HG02678 (cell line): ENCODE measurements at regions not wholly inside any gene's neighbourhood (a gene's known extent, or its start where the extent isn't known, plus 50 kb on each side); places are given as distances from the start of the nearest gene placed in this dataset.

Experiments used
- ATAC-seq: cut with Tn5 transposase; IDR thresholded peaks from one replicate; pipeline ENCODE4 v1.9.1; 2021; ENCODE audit warnings: mild to moderate bottlenecking, moderate library complexity; ENCODE audit not compliant: unreplicated experiment

- ATAC-seq = no peak
Measured at GRCh38 chr3:150306083-150306482, 102.0 kb upstream of the TSC22D2 start.

DNA sequence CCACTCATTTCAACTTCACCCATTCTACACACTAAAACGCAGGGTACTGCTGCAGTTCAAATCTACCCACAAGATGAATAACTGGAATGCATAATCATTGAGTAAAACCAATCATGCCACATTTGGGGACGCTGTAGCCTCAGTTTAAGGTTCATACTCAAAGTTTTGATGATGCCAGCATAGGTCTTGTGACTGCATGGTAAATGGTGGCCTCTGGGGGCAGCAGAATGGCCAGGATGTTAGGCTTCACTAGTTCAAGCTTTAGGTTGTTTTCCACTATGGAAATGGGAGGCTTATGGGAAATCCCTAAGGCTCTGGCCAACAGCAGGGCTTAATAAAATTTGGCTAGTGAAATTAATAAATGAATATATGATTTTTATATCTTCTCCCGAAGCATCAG is 104.3 kb upstream of the TSC22D2 start:
- peak; percentile 59 for ATAC-seq

- ATAC-seq = no peak
Measured at GRCh38 chr3:150302246-150302645, 105.9 kb upstream of the TSC22D2 start.

GRCh38 chr3:150300852-150301517 is 107.1 kb upstream of the TSC22D2 start:
- ATAC-seq = no peak

DNA sequence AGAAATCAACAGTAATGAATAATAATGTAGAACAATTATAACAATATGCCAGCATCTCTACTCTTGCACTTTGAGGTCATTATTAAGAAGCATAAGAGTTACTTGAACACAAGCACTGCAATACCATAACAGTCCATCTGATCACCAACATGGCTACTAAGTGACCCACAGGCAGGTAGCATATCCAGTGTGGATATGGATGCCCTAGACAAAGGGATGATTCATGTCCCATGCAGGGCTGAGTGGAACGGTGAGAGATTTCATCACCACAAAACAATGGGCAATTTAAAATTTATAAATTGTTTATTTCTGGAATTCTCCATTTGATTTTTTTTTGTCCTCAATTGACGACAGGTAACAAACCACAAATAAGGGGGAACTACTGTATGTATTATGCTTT is 107.7 kb upstream of the TSC22D2 start:
- no peak for ATAC-seq

- ATAC-seq = no peak
Measured at GRCh38 chr3:150299201-150299600, 108.9 kb upstream of the TSC22D2 start.

DNA sequence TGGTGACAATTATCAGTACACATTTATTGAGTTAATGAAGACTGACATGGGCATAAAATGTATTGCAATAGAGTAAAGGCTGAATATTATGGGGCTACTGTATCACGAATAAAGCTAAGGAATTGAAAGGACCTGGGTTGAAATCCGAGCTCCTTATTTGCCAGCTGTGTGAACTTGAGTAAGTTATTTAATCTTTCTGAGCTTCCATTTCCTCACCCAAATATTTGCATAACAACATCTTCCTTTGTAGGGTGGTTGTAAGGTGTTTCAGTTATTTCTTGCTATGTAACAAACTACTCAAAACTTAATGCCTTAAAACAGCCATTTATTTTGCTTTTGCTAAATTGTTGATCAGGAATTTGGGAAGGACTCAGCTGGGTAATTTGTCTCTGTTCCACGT is 111.1 kb upstream of the TSC22D2 start:
- ATAC-seq = no peak

GRCh38 chr3:150296123-150296735 is 111.9 kb upstream of the TSC22D2 start:
- ATAC-seq = no peak

- no peak for ATAC-seq
Measured at GRCh38 chr3:150293401-150294001, 114.6 kb upstream of the TSC22D2 start.

DNA sequence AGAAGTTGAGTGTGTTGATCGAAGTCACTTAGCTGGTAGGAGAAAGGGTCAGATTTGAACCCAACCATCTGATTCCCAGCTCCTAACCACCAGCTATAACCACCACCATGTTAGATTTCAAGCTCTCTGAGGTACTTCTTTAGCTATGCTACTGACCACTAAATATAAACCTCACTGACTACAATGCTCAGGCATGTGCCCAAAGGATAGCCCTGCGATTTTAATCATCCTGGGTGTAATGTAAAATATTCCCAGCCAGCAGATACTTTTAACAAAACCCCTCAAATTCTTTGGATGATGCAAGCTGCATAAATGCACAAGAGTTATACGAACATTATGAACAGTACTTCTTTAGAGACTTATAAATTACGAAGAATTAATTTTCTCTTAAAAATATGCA is 115.2 kb upstream of the TSC22D2 start:
- no peak for ATAC-seq

DNA sequence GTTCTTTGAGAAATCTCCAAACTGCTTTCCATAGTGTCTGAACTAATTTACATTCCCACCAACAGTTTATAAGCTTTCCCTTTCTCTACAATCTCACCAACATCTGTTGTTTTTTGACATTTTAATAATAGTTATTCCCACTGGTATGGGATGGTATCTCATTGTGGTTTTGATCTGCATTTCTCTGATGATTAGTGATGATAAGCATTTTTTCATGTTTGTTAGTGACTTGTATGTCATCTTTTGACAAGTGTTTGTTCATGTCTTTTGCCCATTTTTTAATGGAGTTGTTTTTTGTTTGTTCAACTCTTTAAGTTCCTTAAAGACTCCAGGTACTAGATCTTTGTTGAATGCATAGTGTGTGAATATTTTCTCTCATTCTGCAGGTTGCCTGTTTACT is 116.6 kb upstream of the TSC22D2 start:
- ATAC-seq = no peak

- ATAC-seq = peak; percentile 81
Measured at GRCh38 chr3:150286390-150287147, 121.5 kb upstream of the TSC22D2 start.

- ATAC-seq = no peak
Measured at GRCh38 chr3:150285601-150286000, 122.5 kb upstream of the TSC22D2 start.

DNA sequence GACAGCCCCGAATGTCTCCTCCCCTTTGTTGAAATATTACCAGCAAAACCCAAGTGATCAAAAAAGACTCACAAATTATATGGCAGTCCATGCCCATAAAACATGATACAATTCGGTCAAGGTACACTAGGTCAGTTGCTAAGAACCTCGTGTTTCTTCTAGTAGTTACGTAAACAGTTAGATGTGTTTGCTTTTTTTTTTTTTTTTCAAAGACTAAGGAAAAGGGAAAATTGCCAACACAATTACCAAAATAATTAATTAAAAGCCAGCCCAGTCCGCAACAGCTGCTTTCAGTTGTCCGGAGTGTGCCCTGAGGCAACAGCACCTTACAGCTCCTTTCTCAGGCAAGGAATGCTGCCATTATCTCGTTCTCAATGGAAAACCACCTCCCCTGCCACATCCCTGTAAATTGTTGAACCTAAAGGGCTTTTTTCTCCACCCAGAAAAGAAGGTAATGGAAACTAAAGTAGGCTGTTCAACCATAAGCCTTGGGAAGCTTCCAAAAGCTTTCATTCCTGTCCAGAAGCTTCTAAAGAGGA is 129.2 kb upstream of the TSC22D2 start:
- no peak for ATAC-seq

- no peak for ATAC-seq
Measured at GRCh38 chr3:150278195-150278594, 129.9 kb upstream of the TSC22D2 start.

- no peak for ATAC-seq
Measured at GRCh38 chr3:150277444-150277843, 130.7 kb upstream of the TSC22D2 start.

- ATAC-seq = no peak
Measured at GRCh38 chr3:150275941-150276340, 132.2 kb upstream of the TSC22D2 start.

DNA sequence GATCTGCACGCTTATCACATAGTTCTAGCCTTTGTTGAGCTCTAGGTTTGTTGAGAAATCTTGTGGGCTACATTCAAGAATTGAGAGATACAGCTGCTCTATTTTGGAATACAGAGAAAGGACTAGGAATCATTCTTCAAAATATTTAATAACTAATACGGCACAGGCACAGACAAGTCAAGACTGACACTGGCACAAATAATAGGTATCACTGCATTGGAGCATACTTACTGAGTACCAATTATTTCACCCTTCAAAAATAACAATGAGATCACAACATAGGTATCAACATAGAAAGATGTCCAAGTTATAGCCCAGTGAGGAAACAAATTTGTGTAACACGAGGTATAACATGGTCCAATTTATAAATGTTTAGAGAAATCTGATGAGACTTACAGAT is 133.7 kb upstream of the TSC22D2 start:
- no peak for ATAC-seq

DNA sequence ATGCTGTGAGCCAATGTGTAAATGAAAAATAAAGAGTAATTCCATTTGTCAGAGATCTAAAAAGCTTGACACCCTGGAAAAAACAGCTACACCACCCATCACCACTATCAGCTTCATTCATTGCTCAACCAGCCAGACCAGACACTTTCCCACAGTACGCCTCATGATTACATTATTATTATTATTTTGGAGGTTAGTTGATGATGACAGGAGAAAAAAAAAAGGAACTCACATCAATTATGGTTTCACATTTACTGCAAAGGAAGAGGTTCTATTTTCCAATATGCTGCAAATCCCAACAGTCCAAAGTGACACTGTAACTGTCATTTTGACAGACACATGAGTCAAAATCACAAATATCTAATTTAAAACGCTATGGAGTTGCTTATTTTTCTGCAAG is 134.7 kb upstream of the TSC22D2 start:
- ATAC-seq = no peak

DNA sequence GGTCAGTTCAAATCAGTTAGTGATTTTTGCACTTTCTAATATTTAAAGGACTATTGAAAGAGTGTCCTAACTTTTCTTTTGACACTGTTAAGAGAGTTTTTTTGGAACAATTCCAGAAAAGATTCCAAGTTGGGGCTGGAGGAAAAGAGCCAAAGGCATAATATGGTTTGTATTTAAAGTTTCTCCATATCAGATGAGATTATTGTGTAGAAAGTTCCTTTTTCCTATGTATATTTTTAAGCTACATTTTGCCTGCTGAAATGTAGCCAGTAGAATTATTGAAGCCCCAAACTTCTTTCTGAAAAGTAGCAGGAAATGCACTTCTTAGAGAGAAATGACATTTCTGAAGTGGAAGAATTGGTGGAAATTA is 136.5 kb upstream of the TSC22D2 start:
- no peak for ATAC-seq

DNA sequence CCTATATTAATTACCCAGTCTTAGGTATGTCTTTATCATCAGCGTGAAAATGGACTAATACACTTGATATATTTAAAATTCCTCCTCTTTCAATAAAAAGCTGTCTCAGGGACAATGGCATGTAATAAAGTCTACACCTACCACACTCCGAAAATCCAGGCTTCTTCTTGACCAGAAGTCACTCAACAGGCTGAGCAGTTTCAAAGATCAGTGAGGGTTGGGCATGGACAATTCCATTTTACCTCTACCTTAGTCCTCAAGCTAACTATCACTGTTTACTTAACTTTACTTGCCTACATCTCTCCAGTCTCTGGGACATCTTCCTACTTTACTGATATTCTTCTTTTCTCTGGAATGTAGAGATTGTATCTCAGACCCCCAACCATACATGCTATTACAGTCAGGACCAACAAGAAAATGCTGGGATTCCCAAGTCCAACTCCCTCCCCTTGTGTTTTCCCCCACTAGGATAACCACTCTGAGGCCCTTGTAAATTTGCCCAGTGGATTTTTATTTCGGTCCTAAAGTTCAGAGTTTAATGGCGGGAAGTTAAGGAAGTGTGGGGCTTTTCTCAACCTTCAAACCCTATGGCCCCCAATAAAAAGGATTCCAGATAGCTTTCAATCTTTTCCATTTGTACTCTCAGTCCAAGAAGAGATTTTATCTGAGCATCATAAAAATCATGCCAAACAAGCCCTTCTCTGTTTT is 137.1 kb upstream of the TSC22D2 start:
- no peak for ATAC-seq
